NCI-H2107 treated with DMSO at 0.1 percent for 48 hours (cell line): ENCODE measurements at regions not wholly inside any gene's neighbourhood (a gene's known extent, or its start where the extent isn't known, plus 50 kb on each side); places are given as distances from the start of the nearest gene placed in this dataset.

Experiments used
- DNase-seq: peaks from one replicate; lab custom pipeline; 2025; ENCODE audit not compliant: unreplicated experiment; lab: John Stamatoyannopoulos, UW

DNA sequence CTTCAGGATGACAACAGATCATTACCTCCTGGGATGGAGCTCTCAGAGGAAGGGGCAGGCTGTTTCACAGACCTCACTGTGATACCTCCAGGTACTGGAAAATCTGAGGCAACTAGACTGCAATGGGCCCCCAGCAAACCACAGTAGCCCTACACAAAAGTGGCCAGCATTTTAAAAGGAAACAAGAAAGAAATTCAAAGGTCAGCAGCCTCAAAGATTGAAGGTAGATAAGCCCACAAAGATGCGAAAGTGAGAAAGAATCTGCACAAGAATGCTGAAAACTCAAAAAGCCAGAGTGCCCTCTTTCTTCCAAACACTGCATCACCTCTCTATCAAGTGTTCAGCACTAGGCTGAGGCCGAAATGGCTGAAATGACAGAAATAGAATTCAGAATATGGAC is 499.5 kb upstream of the CHAC2 start:
- DNase-seq: no peak

DNA sequence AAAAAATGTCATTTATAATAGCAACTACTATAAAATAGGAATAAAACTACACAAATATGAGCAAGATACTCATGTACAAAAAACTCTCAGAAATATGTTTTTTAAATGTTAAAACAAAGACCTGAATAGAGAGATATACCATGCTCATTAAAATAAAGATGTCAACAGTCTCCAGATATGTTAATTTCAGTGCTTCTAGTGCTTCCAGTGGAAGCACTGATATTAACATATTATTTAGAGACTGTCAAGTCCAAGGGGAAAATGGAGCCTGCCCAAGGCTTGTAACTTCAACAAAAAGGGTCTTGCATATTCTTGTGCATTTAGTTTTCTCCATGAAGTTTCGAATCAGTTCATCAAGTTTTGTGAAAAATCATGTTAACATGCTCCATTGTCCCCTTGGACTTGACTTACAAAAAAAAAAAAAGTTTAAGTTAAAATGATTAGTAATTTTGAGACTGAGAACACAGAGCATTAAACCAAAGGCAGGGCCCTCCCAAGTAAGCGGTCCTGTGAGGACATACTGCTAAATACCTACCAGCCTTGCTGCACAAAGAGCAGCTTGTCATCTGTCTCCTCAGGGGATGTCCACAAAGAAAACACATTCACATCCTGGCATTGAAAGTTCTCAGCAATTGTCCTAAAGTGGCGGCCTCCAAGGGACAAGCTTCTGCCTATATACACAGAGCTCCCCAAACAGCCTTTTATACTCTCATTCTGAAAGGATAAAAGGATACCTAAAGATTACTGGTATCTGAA is 501.9 kb upstream of the CHAC2 start:
- no peak for DNase-seq

DNA sequence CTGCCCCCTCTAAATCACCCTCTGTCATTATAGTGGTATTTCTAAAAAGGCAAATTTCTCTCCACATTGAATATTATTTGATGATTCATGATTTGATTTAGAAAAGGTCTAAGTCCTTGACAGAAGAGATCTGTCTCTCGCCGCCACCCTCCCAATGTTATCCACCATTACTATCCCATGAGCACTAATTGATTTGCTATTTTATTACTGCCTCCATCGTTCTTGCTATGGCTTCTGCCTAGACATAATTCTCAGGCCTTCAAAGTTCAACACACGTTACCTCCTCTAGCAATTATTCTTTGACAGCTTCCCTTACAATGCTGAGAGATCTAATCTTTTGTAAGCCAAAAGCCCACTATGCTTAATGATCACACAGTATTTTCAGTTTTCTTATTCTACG is 507.0 kb upstream of the CHAC2 start:
- no peak for DNase-seq

DNA sequence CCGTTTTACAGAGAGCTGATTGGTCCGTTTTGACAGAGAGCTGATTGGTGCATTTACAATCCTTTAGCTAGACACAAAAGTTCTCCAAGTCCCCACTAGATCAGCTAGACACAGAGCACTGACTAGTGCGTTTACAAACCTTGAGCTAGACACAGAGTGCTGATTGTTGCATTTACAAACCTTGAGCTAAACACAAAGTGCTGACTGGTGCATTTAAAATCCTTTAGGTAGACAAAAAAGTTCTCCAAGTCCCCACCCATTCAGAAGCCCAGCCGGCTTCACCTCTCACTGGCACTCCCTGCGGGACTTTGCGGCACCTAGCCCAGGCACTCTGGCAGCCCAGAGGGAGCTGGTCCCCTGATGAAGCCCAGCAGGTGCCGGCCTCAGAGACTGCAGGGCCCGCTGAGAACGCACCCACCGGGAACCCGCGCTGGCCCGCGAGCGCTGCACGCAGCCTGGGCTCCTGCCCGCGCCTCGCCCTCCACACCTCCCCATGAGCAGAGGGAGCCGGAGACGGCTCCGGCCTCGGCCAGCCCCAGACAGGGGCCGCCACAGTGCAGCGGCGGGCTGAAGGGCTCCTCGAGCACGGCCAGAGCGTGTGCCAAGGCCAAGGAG is 508.1 kb upstream of the CHAC2 start:
- DNase-seq: no peak

DNA sequence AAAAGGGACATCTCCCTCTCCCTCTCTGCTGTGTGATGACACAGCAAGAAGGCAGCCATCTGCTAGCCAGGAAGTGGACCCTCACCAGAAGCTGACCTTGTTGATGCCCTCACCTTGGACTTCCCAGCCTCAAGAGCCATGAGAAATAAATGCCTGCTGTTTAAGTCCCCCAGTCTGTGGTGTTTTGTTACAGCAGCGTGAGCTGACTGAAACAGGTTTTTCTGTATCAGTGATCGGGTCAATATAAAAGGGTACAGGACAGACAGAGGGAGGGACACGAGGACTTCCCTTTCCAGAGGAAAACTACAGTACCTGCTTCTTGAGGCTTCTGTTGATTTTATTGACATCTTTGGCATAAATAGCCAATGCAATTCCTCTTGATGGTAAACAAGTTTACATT is 510.3 kb upstream of the CHAC2 start:
- no peak for DNase-seq

DNA sequence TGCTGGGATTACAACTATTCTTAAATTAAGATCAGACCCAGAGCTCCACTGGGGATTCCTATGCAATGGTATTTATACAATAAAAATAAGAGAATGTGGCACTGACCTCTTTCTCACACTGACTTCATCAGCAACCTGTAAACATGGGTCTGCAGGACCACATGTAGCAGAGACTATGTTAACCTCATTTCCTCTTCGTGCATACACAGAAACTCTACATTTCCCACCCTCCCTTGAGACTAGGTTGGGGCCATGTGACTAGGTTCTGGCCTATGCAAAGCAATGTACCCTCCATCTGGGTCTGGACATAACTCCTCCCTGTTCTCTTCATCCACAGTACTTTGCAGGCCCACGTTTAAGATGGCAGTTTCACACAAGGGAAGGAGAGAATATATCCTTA is 514.4 kb upstream of the CHAC2 start:
- DNase-seq: no peak

DNA sequence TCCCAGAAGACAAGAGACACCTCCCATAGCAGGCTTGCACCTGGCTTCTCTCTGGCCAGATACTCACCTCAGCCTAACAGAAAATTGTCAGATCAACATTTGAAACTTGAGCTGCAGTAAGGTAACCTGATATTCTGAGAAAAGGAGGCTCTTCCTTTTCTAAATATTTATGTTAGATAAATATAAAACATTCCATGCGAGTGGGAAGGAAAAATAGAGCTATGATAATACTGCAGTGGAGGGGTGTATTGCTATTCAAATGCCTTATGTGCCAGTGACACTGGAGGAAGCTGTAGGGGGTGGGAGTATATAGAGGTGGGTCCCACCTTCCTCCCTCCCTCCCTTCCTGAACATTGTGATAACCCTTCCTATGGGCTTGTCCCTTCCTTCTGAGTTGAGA is 515.5 kb upstream of the CHAC2 start:
- peak; percentile 68 for DNase-seq

DNA sequence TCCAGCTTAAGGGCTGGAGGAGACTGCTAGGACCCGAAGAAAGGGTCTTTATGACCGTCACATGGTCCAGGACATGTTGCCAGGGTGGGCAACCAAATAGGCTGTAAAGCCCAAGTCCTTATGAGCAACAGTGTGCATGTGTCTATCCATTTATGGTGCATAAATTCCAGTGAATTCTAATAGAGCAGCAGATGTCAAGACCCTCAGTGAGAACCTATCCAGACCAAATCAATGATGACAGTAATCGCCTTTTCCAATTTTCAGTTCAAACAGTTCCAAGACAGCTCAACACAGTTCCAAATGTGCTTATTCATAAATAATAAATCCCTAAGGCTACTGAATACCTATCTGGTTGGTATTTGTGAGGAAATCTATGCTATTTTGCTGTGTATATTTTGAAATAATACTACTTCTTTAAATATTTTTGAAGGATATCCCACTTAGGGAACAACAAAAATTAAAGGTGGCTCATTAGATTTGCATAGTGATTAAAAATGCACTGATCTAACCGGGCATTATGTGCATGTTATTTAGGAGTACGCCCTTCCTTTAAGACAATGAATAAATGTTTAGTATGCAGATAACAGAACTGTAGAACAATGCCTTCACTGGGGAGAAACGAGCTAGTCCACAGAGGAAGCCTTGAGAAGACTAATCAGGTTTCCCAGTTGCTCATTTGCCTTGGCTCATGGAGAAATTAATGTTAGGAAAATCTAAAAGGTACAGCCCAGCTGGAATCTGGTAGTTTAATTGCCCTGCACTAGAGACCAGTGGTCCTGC is 519.5 kb upstream of the CHAC2 start:
- no peak for DNase-seq

DNA sequence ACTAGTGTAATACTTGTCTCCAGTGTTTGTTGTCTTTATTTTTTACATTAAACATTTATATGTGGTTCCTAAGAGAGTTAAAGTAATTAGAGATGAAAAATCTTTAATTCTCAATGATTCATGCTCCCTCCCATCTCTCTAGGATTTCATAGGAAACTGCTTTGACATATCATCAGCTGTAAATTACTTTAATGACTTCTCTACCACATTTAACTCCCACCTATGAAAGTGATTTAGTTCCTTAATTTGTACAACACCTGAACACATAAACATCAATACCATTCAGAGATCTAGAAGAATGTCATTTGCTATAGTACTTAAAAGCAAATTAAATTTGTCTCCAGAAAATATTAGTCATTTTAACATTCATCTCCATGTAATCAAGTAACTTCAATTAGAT is 524.2 kb upstream of the CHAC2 start:
- DNase-seq: no peak

DNA sequence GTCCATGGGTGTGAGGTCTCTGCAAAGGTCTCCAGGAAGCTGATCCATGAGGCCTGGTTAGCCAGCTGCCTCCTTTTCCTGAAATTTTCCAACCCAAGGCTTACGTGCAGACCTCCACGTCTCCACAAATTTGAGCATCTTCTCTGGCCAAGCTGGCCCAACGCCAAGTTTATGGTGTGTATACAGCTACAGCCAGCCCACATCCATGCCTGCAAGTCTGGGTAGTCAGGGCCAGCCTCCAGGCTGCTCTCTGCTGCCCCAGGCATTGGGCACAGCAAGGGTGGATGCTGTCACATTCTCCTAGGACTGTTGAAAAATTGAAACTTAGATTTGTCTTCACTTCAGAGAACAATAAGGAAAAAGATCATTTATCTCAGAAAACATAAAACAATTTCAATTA is 525.5 kb upstream of the CHAC2 start:
- no peak for DNase-seq

DNA sequence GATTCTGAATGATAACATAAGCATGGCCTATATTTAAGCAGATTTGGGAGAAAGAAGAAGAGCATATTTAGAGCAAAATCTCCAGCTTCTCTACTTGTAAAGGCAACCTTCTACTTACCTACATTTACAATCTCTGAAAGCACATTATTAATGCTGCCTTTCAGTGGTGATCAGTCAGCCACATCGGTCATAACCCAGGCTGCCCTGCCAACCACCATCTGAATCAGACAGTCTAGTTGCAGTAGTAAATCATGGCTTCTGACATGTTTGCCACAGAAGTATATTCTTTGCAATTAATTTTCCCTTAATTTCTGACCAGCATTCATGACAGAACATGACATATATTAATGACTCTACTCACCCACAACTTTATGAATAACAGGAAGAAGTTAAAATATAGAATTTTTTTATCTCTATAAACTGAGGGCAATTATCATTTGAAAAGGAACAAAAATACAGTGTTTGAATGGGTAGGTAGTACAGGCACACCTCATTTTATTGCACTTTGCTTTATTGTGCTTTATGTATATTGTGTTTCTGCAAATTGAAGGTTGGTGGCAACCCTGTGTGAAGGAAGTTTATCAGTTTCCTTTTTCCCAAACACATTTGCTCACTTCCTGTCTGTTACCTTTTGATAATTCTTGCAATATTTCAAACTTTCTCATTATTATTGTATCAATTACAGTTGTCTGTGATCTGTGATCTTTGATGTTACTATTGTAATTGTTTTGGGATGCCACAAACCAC is 531.6 kb upstream of the CHAC2 start:
- DNase-seq: no peak

DNA sequence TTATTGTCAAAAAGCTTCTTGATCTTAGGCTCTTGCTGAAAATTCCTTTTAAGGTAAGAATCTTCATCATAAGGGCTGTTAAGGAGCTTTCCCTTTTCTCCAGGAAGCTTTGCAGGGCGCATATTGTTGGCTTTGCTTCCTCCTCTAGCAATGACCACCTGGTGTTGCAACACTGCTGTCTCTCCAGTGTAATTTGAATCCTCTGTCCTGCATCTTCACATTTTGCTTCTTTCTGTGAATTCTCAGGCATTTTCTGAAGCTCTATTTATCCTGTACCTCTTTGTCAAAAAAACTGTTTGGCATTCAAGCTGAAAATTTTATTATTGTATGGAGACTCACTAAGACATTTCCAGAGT is 533.1 kb upstream of the CHAC2 start:
- DNase-seq: peak; percentile 53

DNA sequence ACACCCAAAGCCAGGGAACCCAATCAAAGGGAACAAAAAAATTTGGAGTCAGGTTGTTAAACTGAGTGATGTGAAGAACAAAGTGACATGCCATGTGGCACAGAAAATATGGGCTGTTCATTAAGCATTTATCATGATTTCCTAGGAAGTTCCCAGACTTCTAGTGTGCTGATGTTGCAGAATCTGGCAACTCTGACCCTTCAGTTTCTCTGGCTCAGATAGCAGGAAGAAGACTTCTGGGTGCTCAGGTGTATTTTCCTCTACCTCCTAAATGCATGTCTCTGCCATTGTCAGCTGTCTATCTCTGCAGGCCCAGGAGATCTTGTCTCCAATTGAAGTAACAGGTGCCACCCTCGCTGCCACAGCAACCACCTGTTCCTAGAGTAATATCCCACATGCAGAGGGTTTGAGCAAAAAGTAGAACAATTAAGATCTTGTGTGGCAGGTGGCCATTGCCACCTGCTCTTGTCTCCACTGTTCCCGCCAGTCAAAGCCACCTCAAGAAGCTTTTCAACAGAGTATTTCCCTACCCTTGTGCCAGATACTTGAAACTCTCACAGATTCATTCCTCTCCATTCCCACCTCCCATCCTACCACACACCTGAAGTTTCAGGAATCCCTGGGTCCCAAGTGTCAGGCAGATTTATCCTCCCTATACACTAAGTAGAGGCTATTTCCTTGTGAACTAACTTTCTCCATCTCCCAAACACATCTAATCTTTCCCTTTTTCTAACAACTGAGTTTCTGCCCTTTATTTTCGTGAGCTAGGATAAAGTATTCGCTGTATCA is 533.7 kb upstream of the CHAC2 start:
- peak; percentile 74 for DNase-seq

DNA sequence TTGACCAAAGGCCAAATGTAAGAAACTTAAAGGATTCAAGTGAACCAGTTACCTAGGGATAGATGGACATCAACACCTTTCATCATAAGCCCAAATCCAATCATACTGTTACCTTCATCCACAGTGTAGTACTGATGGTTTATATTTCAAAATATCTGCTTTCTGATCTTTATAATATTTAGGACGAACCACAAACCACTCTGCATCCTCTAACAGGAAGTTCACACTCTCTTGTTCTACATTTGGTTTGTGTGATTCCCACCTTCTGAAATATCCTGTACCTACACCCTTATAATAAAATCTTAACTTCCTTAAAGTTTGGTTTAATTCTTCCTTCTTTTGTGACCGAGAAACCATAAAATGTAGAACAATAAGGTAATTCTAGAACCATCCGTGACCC is 535.7 kb upstream of the CHAC2 start:
- DNase-seq: no peak

DNA sequence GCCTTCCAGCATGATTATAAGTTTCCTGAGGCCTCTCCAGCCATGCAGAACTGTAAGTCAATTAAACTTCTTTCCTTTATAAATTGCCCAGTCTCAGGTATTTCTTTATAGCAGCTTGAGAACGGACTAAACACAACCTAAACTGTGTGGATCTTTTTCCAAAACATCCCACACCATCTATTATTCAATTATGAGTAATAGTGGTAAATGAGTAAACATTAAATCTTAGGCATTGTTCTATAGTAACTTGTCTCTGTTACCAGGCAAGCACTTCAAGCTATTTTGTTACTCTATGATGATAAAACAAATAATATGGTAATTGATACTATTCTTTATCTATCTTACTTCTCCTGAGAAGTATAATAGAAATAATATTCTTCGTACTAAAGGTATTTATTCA is 536.9 kb upstream of the CHAC2 start:
- no peak for DNase-seq

DNA sequence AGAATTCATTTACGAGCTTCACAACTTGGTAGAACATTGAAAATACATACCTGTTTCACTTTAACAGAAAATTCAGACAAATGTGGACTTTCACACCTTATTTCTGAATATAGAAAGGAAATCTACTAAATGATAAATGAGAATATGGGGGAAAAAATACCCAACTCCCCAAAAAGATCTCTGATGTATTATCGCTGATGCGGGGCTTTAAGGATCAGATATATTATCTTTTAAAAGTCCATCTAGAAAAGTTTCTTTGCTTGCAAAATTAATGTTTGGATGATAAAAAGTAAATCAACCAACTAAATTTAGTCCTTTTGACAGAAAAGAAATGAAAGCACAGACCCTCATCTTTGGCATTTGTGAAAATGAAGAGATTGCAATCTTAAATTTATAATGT is 540.1 kb upstream of the CHAC2 start:
- no peak for DNase-seq

DNA sequence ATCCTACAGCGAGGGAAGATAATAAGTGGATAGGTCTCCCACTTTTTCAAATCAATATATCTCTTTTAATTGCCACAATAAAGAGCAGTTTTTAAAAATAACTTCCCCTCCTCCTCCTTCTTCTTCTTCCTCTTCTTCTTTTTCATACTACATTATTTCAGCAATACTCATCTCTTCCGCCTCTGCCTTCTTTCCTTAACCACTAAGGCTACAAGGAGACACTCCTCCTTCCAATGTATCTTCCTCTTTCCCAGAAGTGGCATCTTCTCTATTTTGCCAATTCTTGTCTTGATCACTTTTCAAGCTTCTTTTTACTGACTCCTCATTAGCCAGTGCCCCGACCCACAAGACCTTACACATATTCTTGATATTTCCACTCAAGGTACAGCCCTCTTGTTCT is 546.6 kb upstream of the CHAC2 start:
- no peak for DNase-seq

DNA sequence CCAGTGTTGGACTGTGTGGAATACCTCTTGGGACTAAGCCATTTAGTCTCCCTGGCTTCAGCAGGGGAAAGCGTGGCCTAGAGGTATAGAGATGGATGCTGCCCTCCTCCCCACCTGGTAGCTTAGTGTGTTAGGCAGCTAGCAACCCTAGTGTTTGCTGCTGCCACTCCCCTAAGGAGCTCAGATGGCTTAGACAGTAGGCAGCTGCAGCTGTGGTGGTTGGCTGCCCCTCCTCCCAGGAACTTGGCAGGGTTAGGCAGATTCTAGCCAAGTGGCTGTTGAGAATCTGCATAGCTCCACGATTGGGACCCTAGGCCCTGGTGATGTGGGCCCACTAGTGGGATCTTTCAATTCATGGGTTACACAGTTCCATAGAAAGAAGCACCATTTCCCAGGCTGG is 550.4 kb upstream of the CHAC2 start:
- no peak for DNase-seq

DNA sequence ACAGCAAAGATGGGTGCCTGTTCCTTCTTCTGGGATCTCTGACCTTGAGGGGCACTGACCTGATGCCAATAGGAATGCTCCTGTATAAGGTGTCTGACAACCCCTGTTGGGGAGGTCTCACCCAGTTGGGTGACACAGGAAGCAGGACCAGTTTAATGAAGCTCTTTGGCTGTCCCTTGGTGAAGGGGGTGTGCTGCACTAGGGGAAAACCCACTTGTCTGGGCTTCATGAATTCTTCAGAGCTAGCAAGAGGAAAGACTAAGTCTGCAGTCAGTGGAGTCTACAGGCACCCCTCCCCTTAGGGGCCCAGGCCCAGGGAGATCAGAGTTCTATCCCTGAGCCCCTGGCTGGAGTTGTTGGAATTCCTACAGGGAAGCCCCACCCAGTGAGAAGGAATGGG is 550.8 kb upstream of the CHAC2 start:
- DNase-seq: no peak

DNA sequence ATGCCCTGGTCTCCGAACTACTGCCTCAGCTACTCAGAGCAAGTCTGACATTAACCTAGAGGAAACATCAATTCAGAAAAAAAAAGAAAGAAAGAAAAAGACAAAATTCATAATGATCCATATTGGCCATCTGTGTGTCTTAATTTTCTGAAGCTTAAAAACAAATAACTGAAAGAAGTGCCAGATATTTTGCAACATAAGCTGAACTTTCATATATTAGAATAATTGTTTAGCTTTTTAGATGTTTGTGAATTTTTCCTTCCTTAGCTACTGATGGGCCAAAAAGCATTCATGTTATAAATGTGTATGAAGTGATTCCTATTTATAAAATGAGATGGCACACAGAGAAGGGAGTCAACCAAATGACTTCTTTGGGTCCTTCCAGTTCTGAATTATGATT is 555.0 kb upstream of the CHAC2 start:
- no peak for DNase-seq

DNA sequence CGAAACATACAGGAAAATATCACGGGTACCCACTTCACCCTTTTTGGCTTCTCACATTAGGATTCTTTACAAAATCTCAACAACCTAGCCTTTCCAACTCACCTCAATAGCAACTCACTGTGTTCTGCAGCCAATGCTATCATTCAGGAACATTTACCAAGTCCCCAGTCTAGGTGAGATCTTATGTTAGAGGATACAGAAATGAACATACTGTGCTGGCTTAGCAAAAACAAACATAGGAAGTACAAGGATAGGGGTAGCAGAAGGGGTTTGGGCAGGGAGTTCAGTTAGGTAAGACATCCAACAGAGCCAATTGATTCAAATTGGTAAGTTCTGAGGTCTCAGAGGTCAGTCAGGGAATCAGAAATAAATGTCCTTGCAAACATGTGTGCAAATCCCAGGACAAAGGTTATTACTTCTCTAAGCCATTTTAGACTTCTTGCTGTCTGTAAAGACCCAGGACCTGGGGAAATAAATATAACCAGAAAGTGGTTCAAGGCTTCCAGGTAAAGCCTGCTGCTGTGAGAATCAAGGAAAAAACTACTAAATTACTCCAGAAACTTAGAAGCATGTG is 556.3 kb upstream of the CHAC2 start:
- no peak for DNase-seq
